Tibial nerve (tissue), 4 donors: ENCODE measurements at regions not wholly inside any gene's neighbourhood (a gene's known extent, or its start where the extent isn't known, plus 50 kb on each side); places are given as distances from the start of the nearest gene placed in this dataset.

ENCODE experiments used
- DNase-seq, 2 donors: peaks; one replicate each; pipeline ENCODE4 v3.0.0-alpha.2; 2019; ENCODE audit warnings: low spot score in 2 of 2
- H3K27ac ChIP-seq, 4 donors: fragments of 200-600 bp; sonication (generic) in 3 of 4; one replicate each; pipeline ENCODE4 v1.5.1; 2017 to 2019; ENCODE audit warnings: mild to moderate bottlenecking in 1 of 4
- H3K27me3 ChIP-seq, 2 donors: fragments of 200-600 bp; sonication (generic) in 1 of 2; one replicate each; pipeline versions ENCODE4 v1.5.1 to v1.6.0; 2017 to 2019
- H3K36me3 ChIP-seq, 3 donors: fragments of 200-600 bp; sonication (generic); one replicate each; pipeline ENCODE4 v1.5.1; 2018 to 2019
- H3K4me1 ChIP-seq, 4 donors: fragments of 200-600 bp; sonication (generic) in 3 of 4; one replicate each; pipeline ENCODE4 v1.5.1; 2017 to 2019
- H3K4me3 ChIP-seq, 4 donors: fragments of 200-600 bp; sonication (generic) in 3 of 4; one replicate each; pipeline ENCODE4 v1.5.1; 2017 to 2019; ENCODE audit warnings: mild to moderate bottlenecking in 1 of 4, moderate library complexity in 1 of 4
- H3K9me3 ChIP-seq, 4 donors: fragments of 200-600 bp; sonication (generic) in 3 of 4; one replicate each; pipeline ENCODE4 v1.5.1; 2017 to 2019
- EP300 ChIP-seq, 2 donors: sonication (generic); formaldehyde crosslinking; IDR thresholded peaks; one replicate each; pipeline ENCODE4 v1.6.1; 2017; ENCODE audit warnings: antibody characterized with exemption in 2 of 2, mild to moderate bottlenecking in 1 of 2
- POLR2A ChIP-seq, 2 donors: fragments of 450-650 bp; IDR thresholded peaks; one replicate each; pipeline ENCODE4 v1.6.1; 2017; ENCODE audit warnings: antibody characterized with exemption in 2 of 2, mild to moderate bottlenecking in 2 of 2, moderate library complexity in 2 of 2
- WGBS, 2 donors: methylation state at CpG; one replicate each; pipeline ENCODE4 v1.1.5; 2018; 5-methylcytosine and 5-hydroxymethylcytosine counted together
- TF ChIP-seq, protein P1 (sequence below), 5 experiments: fragments of 200-600 bp in 3 of 5; fragments of 450-650 bp in 2 of 5; sonication (generic) in 3 of 5; IDR thresholded peaks; one replicate each; pipeline ENCODE4 v1.5.1; 2016 to 2019; ENCODE audit warnings: antibody characterized with exemption in 5 of 5, mild to moderate bottlenecking in 3 of 5, moderate library complexity in 2 of 5

DNA sequence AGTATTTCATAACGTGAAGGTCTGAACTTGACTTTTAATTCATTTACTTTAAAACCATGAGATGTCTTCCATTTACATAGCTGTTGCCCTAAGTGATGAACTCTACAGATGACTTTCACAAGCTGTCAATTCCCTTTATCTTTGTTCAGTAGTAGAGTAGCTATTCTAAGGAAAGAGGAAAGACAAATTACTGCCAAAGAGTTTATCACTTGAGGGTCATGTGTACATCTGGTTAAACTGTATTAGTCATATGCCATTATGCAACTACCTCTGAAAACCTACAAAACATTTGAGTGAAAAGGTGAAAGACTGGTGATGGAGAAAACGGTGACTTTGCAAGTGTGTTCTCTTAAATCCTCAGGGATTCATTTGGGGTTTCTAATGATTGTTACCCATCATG lies 763.9 kb downstream of the TMEM182 start:
- H3K4me1 ChIP-seq: no peaks in the 10 kb centered on the region
- WGBS, 2 donors: 75 to 90% methylated on average over 2 of the region's 2 CpGs
- H3K36me3 ChIP-seq: no peaks in the 10 kb centered on the region
- no peak for DNase-seq
- no peak overlapping the region for H3K27ac ChIP-seq
- H3K4me3 ChIP-seq: no peak overlapping the region
- peaks cover 0 to 5% (median 0%) of the 10 kb centered on the region in 4 donors for H3K9me3 ChIP-seq
- TF ChIP-seq POLR2A (IDR thresholded peaks at IDR 0.05) (no peak), EP300 (IDR thresholded peaks at IDR 0.05) (no peak)
- TF ChIP-seq, protein P1, sequence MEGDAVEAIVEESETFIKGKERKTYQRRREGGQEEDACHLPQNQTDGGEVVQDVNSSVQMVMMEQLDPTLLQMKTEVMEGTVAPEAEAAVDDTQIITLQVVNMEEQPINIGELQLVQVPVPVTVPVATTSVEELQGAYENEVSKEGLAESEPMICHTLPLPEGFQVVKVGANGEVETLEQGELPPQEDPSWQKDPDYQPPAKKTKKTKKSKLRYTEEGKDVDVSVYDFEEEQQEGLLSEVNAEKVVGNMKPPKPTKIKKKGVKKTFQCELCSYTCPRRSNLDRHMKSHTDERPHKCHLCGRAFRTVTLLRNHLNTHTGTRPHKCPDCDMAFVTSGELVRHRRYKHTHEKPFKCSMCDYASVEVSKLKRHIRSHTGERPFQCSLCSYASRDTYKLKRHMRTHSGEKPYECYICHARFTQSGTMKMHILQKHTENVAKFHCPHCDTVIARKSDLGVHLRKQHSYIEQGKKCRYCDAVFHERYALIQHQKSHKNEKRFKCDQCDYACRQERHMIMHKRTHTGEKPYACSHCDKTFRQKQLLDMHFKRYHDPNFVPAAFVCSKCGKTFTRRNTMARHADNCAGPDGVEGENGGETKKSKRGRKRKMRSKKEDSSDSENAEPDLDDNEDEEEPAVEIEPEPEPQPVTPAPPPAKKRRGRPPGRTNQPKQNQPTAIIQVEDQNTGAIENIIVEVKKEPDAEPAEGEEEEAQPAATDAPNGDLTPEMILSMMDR (IDR thresholded peaks at IDR 0.05): no peak
- no peaks in the 10 kb centered on the region for H3K27me3 ChIP-seq

DNA sequence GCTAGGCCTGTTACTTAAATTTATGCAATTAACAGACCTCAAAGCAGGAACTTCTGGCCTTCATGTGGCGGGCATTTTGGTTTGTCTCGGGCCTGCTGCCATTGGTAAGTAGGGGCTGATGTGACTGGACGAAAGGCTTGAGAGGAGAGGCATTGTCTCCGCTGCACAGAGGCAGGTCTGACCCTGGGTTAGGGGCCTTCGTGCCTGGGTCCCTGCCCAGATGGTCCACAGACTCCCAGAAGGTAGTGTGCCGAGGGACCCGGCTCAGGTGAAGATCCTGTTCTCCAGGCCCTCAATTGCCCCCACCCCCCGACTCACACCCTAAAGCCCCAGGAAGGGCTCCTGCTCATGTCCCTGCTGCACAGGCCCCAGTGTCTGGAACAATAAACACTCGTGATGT lies 764.9 kb downstream of the TMEM182 start:
- WGBS, 2 donors: 82 to 86% methylated on average over 9 of the region's 9 CpGs
- no peak overlapping the region for H3K4me3 ChIP-seq
- no peak overlapping the region for H3K27ac ChIP-seq
- no peaks in the 10 kb centered on the region for H3K36me3 ChIP-seq
- TF ChIP-seq EP300 (IDR thresholded peaks at IDR 0.05) (no peak), POLR2A (IDR thresholded peaks at IDR 0.05) (no peak)
- TF ChIP-seq, protein P1 (IDR thresholded peaks at IDR 0.05): no peak
- DNase-seq: no peak
- H3K4me1 ChIP-seq: no peaks in the 10 kb centered on the region
- H3K27me3 ChIP-seq: no peaks in the 10 kb centered on the region
- peaks cover 0 to 3% (median 0%) of the 10 kb centered on the region in 4 donors for H3K9me3 ChIP-seq

DNA sequence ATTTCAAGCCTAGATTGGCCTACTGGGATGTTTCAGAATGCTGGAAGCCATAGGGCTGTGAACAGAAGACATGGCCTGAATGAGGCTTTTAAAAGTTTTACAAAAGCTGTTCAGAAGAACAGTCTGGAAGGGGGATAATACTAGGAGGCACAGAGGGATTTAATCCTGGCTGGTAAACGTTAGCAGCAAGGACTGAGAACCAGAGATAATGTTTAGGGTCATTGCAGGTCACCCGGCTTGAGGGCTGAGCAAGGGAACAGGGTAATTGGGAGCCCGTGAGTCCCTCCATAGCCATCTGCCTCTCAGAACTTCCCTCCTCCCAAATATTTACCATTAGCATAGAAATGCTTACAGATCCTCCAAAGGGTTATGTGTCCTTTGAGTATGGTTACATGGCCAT lies 765.4 kb downstream of the TMEM182 start:
- no peaks in the 10 kb centered on the region for H3K36me3 ChIP-seq
- no peaks in the 10 kb centered on the region for H3K4me1 ChIP-seq
- no peaks in the 10 kb centered on the region for H3K27me3 ChIP-seq
- TF ChIP-seq, protein P1 (IDR thresholded peaks at IDR 0.05): no peak
- TF ChIP-seq POLR2A (IDR thresholded peaks at IDR 0.05): no peak
- TF ChIP-seq EP300 (IDR thresholded peaks at IDR 0.05): no peak
- H3K9me3 ChIP-seq: peaks cover 0 to 6% (median 0%) of the 10 kb centered on the region in 4 donors
- no peak overlapping the region for H3K27ac ChIP-seq
- 30 to 49% methylated on average over 3 of the region's 3 CpGs for WGBS, 2 donors
- no peak for DNase-seq
- no peak overlapping the region for H3K4me3 ChIP-seq

DNA sequence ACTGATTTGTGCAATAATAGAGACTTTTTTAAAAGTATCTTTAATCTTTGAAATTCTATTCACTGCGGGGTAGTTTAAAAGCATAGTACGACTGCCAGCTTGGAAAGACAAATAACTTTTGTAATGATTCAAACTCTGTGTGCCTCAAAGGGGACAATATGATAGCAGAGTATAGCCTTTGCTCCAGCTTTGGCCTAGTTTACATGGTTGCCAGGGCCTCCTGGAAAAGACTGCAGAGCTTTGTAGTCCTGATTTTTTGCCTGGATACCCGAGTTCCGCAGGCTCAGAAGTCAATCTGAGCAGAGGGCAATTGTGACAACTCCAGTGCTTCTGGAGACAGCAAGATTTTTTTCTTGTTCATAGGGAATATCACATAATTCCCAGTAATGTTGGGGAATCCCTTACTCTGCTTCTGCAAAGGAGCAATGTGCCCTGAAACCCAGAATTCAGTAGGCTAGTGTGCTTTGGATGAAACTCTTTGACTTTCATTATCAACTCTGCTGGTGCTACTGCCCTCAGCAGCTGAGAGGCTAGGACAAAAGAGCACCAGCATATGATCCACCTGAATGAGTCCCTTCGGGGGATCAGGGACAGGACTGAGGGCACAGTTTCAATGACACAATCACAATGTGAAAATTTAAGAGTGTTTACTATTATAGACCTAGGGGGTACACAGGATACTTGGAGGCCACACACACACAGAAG lies 768.1 kb downstream of the TMEM182 start:
- H3K4me3 ChIP-seq: no peak overlapping the region
- no peaks in the 10 kb centered on the region for H3K36me3 ChIP-seq
- DNase-seq: no peak
- H3K4me1 ChIP-seq: no peaks in the 10 kb centered on the region
- TF ChIP-seq EP300 (IDR thresholded peaks at IDR 0.05): no peak
- TF ChIP-seq, protein P1 (IDR thresholded peaks at IDR 0.05): no peak
- TF ChIP-seq POLR2A (IDR thresholded peaks at IDR 0.05): no peak
- no peaks in the 10 kb centered on the region for H3K27me3 ChIP-seq
- H3K27ac ChIP-seq: no peak overlapping the region
- WGBS, 2 donors: 55 to 60% methylated on average over 5 of the region's 5 CpGs
- H3K9me3 ChIP-seq: peaks cover 0 to 8% (median 0%) of the 10 kb centered on the region in 4 donors

DNA sequence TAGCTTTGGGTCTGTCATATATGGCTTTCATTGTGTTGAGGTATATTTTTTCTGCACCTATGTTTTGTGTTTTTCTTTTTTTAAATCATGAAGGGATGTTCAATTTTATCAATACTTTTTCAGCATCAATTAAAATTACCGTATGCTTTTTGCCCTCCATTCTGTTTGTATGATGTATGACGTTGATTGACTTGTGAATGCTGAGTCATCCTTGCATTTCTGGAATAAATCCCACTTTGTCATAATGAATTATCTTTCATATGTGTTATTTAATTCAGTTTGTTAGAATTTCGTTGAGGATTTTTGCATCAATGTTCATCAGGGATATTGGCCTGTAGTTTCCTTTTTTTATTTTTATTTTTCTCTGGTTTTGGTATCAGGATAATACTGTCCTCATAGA lies 790.9 kb downstream of the TMEM182 start:
- no peak overlapping the region for H3K4me3 ChIP-seq
- H3K27ac ChIP-seq: no peak overlapping the region
- 76 to 78% methylated on average over 3 of the region's 3 CpGs for WGBS, 2 donors
- H3K36me3 ChIP-seq: no peaks in the 10 kb centered on the region
- no peak for DNase-seq
- H3K27me3 ChIP-seq: no peaks in the 10 kb centered on the region
- no peaks in the 10 kb centered on the region for H3K4me1 ChIP-seq
- H3K9me3 ChIP-seq: peaks cover 0 to 12% (median 0%) of the 10 kb centered on the region in 4 donors
- no peak for TF ChIP-seq EP300 (IDR thresholded peaks at IDR 0.05)
- no peak for TF ChIP-seq POLR2A (IDR thresholded peaks at IDR 0.05)
- TF ChIP-seq, protein P1 (IDR thresholded peaks at IDR 0.05): no peak
